D721Med (cell line): ENCODE measurements at regions not wholly inside any gene's neighbourhood (a gene's known extent, or its start where the extent isn't known, plus 50 kb on each side); places are given as distances from the start of the nearest gene placed in this dataset.
A peak's percentile ranks its signal among the peaks of the same experiment; 100 is the strongest.

Experiments used
- DNase-seq: peaks from one replicate; pipeline ENCODE4 v3.0.0; 2011; ENCODE audit warnings: low spot score; ENCODE audit not compliant: insufficient read length
- FAIRE-seq: peaks from 2 replicates; lab custom pipeline; 2011; peaks lifted over from hg19 to GRCh38; lab: Jason Lieb, UNC
- TF ChIP-seq, protein P1 (sequence below): IDR thresholded peaks from 2 replicates; pipeline ENCODE4 v1.5.1; 2012; ENCODE audit warnings: mild to moderate bottlenecking, control low read depth; ENCODE audit not compliant: insufficient read depth; ENCODE audit errors: missing control alignments

DNA sequence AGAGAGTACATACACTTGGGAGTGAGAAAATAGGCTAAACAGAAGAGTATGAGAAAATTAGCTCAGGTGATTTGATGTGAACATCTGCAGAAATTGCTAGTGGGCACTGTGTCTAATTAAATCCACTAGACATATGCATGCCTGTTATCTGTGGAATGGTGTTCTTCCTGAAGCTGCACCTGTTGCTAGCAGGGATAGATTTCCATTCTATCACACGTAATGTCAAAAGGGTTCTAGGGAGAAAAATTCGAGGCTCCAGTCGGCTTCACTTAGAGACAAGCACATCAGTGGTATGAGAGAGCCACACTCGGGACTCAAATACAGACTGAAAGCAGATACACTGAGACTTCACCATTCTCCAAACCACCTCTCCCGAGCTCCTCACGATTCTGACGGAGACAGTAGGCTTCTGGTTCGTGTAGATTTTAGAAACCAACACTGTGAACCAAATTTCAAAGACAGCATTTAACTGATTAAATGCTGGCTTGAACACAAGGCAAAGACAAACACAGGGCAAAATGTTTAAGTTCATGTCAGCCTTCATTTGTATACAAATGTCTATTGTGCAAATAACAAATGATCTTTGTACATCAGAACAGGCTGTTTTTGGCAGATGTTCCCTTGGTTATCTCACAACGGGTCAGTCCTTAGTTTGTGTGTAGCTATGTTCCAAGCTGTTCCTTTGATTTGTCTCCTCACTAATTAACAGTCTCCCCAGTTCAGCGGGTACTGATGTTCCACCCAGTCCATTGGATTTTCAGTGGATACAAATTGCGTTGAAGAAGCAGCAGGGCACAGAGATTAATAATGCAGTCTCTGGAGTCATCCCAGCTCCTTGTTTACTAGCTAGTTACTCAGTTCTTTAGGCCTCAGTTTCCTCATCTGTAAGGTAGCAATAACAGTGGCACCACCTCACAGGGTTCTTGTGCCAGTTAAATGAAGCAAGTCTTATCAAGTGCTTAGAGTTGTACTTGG lies 131.0 kb upstream of the IFNGR1 start:
- FAIRE-seq (peak; percentile 53), DNase-seq (no peak)
- TF ChIP-seq, protein P1, sequence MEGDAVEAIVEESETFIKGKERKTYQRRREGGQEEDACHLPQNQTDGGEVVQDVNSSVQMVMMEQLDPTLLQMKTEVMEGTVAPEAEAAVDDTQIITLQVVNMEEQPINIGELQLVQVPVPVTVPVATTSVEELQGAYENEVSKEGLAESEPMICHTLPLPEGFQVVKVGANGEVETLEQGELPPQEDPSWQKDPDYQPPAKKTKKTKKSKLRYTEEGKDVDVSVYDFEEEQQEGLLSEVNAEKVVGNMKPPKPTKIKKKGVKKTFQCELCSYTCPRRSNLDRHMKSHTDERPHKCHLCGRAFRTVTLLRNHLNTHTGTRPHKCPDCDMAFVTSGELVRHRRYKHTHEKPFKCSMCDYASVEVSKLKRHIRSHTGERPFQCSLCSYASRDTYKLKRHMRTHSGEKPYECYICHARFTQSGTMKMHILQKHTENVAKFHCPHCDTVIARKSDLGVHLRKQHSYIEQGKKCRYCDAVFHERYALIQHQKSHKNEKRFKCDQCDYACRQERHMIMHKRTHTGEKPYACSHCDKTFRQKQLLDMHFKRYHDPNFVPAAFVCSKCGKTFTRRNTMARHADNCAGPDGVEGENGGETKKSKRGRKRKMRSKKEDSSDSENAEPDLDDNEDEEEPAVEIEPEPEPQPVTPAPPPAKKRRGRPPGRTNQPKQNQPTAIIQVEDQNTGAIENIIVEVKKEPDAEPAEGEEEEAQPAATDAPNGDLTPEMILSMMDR = no peak

DNA sequence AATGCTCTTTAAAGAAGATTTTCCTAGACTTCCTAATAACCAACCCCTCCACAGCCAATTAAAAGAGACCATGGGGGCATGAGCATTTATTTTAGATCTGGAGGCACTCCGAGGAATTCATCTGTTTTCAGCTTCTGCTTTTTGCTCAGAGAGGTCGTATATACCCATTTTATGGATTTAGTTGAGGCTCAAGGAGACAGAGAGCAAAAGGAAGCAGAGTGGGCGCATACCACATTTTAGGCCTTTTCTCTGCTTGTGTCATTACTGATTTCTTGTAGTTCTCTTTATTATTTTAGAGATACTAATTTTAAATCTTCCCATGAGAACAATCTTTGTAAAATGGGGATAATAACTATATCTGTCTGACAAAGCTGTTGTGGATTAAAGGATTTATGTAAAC lies 129.6 kb upstream of the IFNGR1 start:
- DNase-seq = no peak

DNA sequence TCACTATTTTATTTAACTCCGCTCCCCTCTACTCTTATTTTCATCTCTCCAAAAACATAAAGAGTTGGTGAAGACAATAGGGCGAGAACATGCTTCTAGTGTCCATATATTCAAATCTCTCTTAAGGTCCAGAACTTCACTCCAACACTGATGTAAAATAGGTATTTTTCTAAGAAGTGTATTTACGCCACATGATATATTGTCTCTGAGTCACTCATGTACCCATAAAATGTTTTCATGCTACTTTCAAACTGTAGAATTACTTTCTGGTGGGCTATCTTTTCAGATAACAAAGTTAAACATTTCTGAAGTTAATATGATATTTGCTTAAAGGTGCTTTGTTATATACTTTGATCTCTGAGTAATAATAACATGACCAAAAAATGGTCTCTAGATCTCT lies 124.1 kb upstream of the IFNGR1 start:
- TF ChIP-seq, protein P1 = no peak

More for the DNA sequence above, 129.6 kb upstream of the IFNGR1 start:
- peak; percentile 87 for FAIRE-seq
- TF ChIP-seq, protein P1 = no peak

DNA sequence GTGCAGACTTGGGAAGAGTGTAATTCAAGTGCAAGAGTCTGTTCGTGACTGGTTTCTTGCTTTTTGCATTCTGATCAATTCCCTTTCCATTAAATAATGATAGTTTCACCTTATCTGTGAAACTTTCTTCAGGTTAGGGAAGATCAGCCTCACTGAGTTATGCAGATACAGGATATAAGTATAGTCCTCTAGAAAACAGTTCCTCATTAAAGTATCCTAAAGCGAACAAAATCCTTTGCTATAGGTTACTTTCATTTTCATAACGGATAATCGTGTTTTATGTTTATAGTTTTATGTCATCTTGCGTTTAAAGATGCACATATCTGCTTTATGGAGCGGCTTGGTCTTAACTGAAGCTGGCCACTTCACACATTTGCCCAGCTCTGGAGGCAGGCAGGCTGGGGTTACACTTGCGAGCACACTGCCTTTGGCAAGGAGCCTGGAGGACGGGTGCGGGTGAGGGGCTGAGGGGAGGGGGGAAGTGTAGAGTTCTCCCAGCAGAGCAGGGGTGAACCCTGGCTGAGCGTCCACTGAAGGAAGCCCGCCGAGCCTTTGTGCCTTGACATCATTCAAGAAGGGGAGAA lies 123.5 kb upstream of the IFNGR1 start:
- FAIRE-seq (no peak), DNase-seq (no peak)
- TF ChIP-seq, protein P1 = no peak

More for the DNA sequence above, 124.1 kb upstream of the IFNGR1 start:
- FAIRE-seq (peak; percentile 78), DNase-seq (no peak)

DNA sequence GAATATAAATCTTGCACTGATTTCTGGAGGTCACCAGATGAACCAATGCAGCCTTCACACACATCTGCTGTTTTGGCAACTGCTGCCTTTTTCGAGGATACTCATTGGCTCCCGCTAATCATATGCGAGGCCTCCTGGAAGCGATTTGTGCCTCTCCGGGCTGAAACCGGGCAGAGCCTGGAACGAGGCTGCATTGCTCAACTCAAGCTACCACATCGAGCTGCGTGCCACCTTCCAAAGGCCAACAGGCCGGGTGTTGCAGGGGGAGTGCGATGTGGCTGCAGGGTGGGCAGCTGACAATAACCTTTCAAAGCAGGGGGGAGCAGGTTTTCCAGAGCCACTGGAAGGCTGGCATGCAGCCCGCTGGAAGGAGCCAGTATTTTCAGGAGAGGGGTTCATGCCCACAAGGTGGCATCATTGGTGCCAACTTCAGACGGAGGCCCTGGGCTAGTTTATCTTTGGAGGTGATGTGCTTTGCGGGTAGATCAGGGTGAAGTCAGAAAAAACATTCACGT lies 122.6 kb upstream of the IFNGR1 start:
- no peak for FAIRE-seq
- TF ChIP-seq, protein P1 = peak; percentile 43
- DNase-seq = no peak

DNA sequence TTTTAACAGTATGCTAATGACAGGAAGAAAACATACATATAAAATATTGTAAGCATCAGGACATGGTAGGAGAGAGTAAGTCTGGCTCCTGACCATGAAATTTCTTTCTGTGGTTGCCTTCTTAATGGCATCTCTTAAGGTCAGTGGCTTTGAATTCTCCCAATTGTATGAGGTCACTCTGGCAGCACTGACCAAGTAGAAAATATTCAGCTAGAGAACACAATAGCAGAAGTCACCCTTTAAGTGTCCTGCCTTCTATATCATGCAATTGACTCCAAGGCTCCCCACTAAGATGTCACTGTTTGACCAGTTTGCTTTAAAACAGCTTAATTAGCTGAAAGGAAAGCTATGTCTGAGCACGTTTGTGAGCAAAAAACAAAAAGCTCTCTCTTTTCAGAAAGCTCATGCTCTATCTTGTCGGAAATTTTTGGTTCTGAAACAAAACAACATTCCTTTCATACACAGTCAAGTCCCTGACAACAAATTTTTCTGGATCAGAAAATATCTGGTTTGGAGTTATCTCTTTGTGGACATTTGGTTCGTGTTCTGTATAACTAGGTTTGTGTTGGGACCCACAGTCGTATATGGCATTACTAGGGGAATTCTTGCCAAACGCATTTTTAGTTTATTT lies 120.9 kb upstream of the IFNGR1 start:
- TF ChIP-seq, protein P1 = no peak
- FAIRE-seq (no peak), DNase-seq (no peak)
